IPS-NIHi7 (cell line): ENCODE measurements at regions not wholly inside any gene's neighbourhood (a gene's known extent, or its start where the extent isn't known, plus 50 kb on each side); places are given as distances from the start of the nearest gene placed in this dataset.
"Not testable (repeated sequence)": the region's sequence is repeated elsewhere in the genome, so short reads cannot be mapped to it uniquely, and the experiment has no call there.

ENCODE experiments used
- DNase-seq: peaks from one replicate; pipeline ENCODE4 v3.0.0; 2012; ENCODE audit warnings: mixed read lengths; ENCODE audit errors: extremely low spot score

DNA sequence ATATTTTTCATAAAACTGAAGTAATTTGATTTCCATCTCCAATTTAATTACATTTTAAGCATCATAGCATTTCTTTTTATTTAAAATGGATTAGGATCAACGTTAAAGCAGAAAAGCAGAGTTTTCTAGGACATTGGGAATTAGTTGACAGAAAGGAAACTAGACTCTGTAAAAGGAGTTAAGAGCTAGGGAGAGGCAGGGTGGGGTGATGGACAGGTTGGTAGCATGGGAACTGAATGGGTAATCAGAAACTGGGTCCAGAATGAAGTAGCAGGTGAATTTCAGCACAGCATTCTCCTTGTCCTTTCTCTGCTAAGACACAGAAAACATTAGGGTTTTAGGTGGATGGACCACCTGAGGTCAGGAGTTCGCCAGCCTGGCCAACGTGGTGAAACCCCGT lies 97.6 kb downstream of the ANAPC4 start:
- no peak for DNase-seq

GRCh38 chr4:25477221-25477620 lies 100.2 kb downstream of the ANAPC4 start:
- no peak for DNase-seq

DNA sequence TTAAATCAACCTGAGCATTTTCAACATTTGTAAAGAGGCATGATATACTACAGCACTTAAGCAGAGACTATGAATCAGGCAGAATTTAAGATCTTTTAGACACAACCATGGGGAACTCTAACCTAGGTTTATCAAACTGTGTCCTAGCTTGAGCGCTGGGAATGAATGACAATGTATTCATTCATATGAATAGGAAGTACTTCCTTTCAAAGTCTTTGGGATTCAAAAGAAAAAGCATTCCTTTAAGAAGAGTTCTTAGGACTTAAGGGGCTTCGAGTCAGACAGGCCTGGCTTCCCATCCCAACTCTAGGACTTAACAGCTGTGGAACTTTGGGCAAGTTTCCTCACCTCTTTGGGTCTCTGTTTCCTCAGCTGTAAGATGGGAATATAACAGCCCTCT lies 104.6 kb downstream of the ANAPC4 start:
- peak; percentile 43 for DNase-seq

GRCh38 chr4:25484243-25484721 lies 107.2 kb downstream of the ANAPC4 start:
- DNase-seq = no peak

DNA sequence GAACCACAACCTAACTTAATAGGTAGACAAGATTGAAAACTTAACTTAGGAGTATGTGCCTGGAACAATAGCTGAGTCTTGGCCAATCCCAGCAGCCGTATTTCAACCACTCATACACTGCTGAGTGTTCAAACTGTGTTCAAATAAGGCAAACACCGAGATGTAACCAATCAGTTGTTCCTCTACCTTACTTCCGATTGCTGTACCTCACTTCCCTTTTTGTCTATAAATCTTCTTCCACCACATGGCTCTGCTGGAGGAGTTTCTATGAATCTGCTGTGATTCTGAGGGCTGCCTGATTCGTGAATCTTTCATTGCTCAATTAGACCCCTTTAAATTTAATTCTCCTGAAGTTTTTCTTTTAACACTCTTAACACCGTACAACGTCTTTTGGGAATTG lies 108.0 kb downstream of the ANAPC4 start:
- no peak for DNase-seq

GRCh38 chr4:25486171-25486570 lies 109.1 kb downstream of the ANAPC4 start:
- DNase-seq = peak; percentile 29

DNA sequence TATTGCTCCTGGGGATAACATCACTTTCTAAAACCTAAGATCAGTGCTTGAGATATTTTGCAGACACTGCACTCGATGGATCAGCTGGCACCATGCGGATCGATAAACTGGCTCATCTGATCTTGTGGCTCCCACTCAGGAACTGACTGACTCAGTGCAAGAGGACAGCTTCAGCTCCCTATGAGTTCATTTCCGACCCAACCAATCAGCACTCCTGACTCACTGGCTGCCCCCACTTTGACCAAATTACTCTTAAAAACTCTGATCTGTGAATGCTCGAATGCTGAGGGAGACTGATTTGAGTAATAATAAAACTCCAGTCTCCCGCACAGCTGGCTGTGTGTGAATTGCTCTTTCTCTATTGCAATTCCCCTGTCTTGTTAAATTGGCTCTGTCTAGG lies 110.1 kb downstream of the ANAPC4 start:
- DNase-seq = no peak

GRCh38 chr4:25489253-25489797 lies 112.3 kb downstream of the ANAPC4 start:
- no peak for DNase-seq

- no peak for DNase-seq
Observed at GRCh38 chr4:25493466-25493865, 116.4 kb downstream of the ANAPC4 start.

DNA sequence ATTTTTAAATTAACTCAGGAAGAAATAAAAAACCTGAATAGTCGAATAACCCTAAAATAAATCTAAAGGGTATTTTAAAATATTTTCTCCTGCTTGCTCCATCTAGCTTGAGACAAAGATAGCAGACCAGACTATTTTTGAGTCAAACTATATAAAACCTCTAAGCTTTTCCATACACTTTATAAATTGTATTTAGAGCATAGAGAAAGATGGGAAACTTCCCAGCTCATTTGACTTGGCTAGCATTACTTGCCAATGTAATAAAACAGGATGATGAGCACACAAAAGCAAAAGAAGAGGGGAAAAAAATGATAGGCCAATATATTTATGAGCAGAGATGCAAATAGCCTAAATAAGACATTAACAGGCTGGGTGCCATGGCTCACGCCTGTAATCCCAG lies 117.1 kb downstream of the ANAPC4 start:
- DNase-seq = no peak

DNA sequence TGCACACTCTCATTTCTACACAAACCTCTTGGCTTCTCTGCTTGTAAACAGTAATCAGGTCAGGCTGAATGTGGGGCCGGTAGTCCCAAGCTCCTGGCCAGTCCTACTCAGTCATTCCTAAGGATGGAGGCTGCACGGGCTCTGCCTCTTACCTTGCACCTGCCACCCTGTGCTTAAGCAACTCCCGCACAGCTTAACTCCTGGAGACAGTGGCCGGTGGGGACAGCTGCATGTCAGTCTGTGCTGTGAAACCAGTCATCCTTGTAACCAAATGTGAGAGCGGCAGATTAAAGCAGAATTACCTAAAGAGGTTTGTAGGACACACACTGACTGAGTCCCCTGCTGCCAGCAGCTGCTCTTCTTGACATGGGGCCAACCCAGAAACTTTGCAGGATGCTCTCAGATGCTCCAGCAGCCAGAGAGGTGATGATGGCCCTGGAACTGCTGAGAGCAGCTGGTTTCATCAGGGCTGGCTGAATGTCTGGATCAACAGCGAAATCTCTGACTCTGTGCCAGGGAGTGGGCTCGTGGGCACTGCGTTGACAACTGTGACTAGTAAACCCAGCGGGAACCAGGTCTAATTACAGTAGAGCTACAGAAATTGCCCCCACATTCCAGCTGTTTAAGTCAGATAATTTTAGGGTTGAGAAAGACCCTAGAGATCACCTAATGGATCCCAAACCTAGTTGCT lies 123.7 kb downstream of the ANAPC4 start:
- DNase-seq = no peak

- DNase-seq = no peak
Observed at GRCh38 chr4:25502115-25502514, 125.1 kb downstream of the ANAPC4 start.

DNA sequence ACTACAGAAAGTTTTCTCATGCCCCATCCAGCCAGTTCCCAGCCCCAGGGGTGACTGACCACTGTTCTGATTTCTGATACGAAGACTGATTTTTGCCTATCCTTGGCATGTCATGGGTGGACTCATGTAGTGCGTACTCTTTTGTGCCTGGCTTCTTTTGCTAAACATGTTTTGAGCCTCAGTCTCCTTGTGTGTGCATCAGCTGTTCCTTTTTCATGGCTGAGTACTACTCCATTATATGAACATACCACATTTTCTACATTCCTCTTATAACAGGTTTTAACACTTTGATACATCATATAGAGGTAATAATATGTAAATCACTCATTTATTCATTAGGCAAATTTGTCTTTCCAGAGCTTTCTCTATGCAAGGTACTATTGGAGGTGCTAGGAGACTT lies 126.7 kb downstream of the ANAPC4 start:
- DNase-seq = no peak

GRCh38 chr4:25504932-25505636 lies 128.0 kb downstream of the ANAPC4 start:
- no peak for DNase-seq

- no peak for DNase-seq
Observed at GRCh38 chr4:25505637-25505991, 128.6 kb downstream of the ANAPC4 start.

GRCh38 chr4:25506032-25506571 lies 129.0 kb downstream of the ANAPC4 start:
- DNase-seq = no peak

DNA sequence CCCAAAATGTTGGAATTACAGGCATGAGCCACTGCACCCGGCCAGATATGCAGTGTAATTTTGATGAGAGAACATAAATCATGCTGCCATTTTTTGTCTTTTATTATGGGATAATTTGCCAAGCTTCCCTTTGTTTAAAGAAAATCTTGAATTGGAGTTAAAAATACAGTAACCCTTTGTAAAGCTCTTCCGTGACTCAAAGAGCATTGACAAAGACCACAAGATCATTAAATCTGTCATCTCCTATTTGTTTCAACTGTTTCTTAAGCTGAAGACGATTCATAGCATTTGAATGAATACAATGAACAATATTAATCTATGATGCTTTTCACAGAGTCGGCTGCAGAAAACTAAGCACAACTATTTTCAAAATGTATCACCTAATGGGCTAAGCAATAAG lies 132.6 kb downstream of the ANAPC4 start:
- no peak for DNase-seq

- not testable (repeated sequence) for DNase-seq
Observed at GRCh38 chr4:25511823-25512222, 134.8 kb downstream of the ANAPC4 start.

GRCh38 chr4:25513814-25514213 lies 136.8 kb downstream of the ANAPC4 start:
- no peak for DNase-seq

- no peak for DNase-seq
Observed at GRCh38 chr4:25523405-25523804, 132.2 kb upstream of the SLC34A2 start.

- no peak for DNase-seq
Observed at GRCh38 chr4:25524663-25525062, 131.0 kb upstream of the SLC34A2 start.

DNA sequence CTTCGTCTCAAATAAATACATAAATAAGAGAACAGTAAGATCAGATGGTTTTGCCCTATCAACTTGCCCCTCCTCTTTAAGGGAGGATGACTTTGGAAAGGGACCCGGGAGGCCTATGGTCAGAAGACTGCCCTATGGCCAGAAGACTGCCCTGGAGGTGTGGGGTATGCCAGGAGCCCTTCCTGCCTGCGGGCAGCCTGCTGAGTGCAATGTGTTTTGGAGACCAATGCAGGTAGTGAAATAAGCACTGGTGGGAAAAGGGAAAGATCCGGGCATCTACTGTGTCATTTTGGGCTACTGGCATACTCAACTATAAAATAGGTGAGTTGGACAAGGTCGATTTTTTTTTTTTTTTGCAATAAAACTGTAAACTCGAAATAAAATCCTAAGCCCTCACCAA lies 129.8 kb upstream of the SLC34A2 start:
- DNase-seq = no peak

DNA sequence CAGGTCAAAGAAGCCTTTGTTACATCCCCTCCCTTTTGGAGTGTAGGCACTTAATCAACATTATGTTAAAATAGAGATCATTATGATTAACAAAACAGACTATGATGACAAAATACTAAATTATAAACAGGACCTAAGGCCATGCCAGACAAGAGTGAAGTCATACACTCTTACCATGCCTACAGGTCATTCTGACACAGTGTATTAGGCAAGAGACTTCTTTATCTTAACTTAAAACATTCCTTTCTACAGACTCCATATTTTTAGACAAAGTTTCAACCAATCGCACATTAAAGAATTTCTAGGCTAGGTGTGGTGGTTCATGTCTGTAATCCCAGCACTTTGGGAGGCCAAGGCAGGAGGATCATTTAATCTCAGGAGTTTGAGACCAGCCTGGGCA lies 128.6 kb upstream of the SLC34A2 start:
- no peak for DNase-seq
